Stomach (tissue), 4 donors: ENCODE measurements at regions not wholly inside any gene's neighbourhood (a gene's known extent, or its start where the extent isn't known, plus 50 kb on each side); places are given as distances from the start of the nearest gene placed in this dataset.

Source experiments
- POLR2A ChIP-seq, 4 donors: fragments of 450-650 bp; IDR thresholded peaks; one replicate each; pipeline ENCODE4 v1.6.1; 2016; ENCODE audit warnings: antibody characterized with exemption in 4 of 4, control low read depth in 2 of 4, mild to moderate bottlenecking in 1 of 4, moderate library complexity in 1 of 4
- POLR2AphosphoS5 ChIP-seq, 3 donors: sonication (generic); formaldehyde crosslinking; IDR thresholded peaks; one replicate each; pipeline ENCODE4 v1.6.1; 2016; ENCODE audit warnings: antibody characterized with exemption in 3 of 3
- TF ChIP-seq, protein P1 (sequence below), 7 experiments: fragments of 450-650 bp in 4 of 7; fragments of 200-600 bp in 3 of 7; sonication (generic) in 3 of 7; IDR thresholded peaks; one replicate each; pipeline ENCODE4 v1.5.1; 2016 to 2019; ENCODE audit warnings: antibody characterized with exemption in 7 of 7, control low read depth in 2 of 7, mild to moderate bottlenecking in 1 of 7

DNA sequence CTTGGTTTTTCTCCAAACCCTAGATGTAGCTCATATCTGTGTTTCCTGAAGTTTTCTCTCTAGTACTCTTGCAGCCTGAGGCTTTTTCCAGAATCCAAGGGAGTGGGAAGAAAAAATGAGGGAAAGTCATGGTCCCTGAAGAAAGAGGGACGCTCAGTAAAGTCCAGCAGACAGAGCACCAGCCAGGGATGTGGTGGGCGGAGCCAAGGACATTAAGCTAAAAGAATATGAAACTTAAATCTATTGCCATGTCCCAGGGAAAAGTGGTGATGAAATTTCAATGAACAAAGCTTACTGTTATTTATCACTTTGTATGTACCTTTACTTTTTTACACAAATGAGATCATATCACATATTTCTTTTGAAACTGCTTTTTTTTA, 430.2 kb downstream of the USP25 start:
- TF ChIP-seq, protein P1, sequence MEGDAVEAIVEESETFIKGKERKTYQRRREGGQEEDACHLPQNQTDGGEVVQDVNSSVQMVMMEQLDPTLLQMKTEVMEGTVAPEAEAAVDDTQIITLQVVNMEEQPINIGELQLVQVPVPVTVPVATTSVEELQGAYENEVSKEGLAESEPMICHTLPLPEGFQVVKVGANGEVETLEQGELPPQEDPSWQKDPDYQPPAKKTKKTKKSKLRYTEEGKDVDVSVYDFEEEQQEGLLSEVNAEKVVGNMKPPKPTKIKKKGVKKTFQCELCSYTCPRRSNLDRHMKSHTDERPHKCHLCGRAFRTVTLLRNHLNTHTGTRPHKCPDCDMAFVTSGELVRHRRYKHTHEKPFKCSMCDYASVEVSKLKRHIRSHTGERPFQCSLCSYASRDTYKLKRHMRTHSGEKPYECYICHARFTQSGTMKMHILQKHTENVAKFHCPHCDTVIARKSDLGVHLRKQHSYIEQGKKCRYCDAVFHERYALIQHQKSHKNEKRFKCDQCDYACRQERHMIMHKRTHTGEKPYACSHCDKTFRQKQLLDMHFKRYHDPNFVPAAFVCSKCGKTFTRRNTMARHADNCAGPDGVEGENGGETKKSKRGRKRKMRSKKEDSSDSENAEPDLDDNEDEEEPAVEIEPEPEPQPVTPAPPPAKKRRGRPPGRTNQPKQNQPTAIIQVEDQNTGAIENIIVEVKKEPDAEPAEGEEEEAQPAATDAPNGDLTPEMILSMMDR (IDR thresholded peaks at IDR 0.05): no peak
- TF ChIP-seq POLR2A (IDR thresholded peaks at IDR 0.05) (no peak), POLR2AphosphoS5 (IDR thresholded peaks at IDR 0.05) (no peak)
